Caco-2 (cell line): ENCODE measurements at regions not wholly inside any gene's neighbourhood (a gene's known extent, or its start where the extent isn't known, plus 50 kb on each side); places are given as distances from the start of the nearest gene placed in this dataset.

Experiments
- BruUV-seq: library from RNA; stranded (reverse); fragments of 400-500 nt; replicated peaks from 2 replicates; lab custom pipeline; 2021; lab: Mats Ljungman, UMichigan
- CTCF ChIA-PET: fragments of 300-600 bp; sonication (Branson Sonifier 250); formaldehyde crosslinking; loops from one replicate; lab custom pipeline; 2022; ENCODE audit warnings: antibody characterized with exemption; lab: Charles Lee
- POLR2A ChIA-PET: fragments of 300-600 bp; sonication (Branson Sonifier 250); formaldehyde crosslinking; loops from one replicate; lab custom pipeline; 2022; ENCODE audit warnings: antibody characterized with exemption; lab: Charles Lee
- DNase-seq, 2 experiments: peaks; one replicate each; pipeline versions ENCODE4 v3.0.0 to v3.0.0-alpha.2; 2020 to 2022
- H3K27me3 ChIP-seq: replicated peaks from 2 replicates; pipeline ENCODE4 v1.6.0; 2011; ENCODE audit warnings: low read length; ENCODE audit not compliant: control insufficient read depth, insufficient read depth
- H3K36me3 ChIP-seq: 2 replicates; pipeline ENCODE4 v1.5.1; 2011; ENCODE audit warnings: low read length; ENCODE audit not compliant: control insufficient read depth, insufficient read depth
- H3K4me1 ChIP-seq: fragments of 250-450 bp; sonication (Bioruptor Pico); 2 replicates; pipeline ENCODE4 v1.5.1; 2020; ENCODE audit warnings: mild to moderate bottlenecking
- H3K4me3 ChIP-seq: 2 replicates; pipeline ENCODE4 v1.5.1; 2011; ENCODE audit warnings: low read depth, mild to moderate bottlenecking, control low read depth, low read length
- H3K9me3 ChIP-seq: fragments of 250-450 bp; sonication (Bioruptor Pico); 2 replicates; pipeline ENCODE4 v1.5.1; 2020; ENCODE audit warnings: mild to moderate bottlenecking, moderate library complexity
- H3K27ac Mint-ChIP-seq: one replicate; pipeline ENCODE4 v1.8.0; 2022; ENCODE audit warnings: mixed read lengths; ENCODE audit not compliant: unreplicated experiment
- H3K27me3 Mint-ChIP-seq: one replicate; pipeline ENCODE4 v1.8.0; 2022; ENCODE audit warnings: mixed read lengths; ENCODE audit not compliant: insufficient read depth, unreplicated experiment
- H3K36me3 Mint-ChIP-seq: one replicate; pipeline ENCODE4 v1.8.0; 2022; ENCODE audit warnings: mild to moderate bottlenecking, mixed read lengths; ENCODE audit not compliant: insufficient read depth, unreplicated experiment
- H3K4me1 Mint-ChIP-seq: one replicate; pipeline ENCODE4 v1.8.0; 2022; ENCODE audit warnings: low read depth, mixed read lengths; ENCODE audit not compliant: unreplicated experiment
- H3K4me3 Mint-ChIP-seq: one replicate; pipeline ENCODE4 v1.8.0; 2022; ENCODE audit warnings: mild to moderate bottlenecking, moderate library complexity, mixed read lengths; ENCODE audit not compliant: unreplicated experiment
- H3K9me3 Mint-ChIP-seq: one replicate; pipeline ENCODE4 v1.8.0; 2022; ENCODE audit warnings: mixed read lengths; ENCODE audit not compliant: unreplicated experiment
- CTCF ChIP-seq, 2 experiments: fragments of 200-600 bp in 1 of 2; IDR thresholded peaks; 1 replicate in 1 of 2; 2 replicates in 1 of 2; pipeline versions ENCODE4 v1.5.1 to v1.8.0; 2011 to 2022; ENCODE audit warnings: antibody characterized with exemption in 1 of 2, control low read depth in 1 of 2, inconsistent platforms in 1 of 2, low read depth in 1 of 2, low read length in 1 of 2, mild to moderate bottlenecking in 1 of 2, moderate library complexity in 1 of 2; ENCODE audit not compliant: insufficient read depth in 1 of 2, severe bottlenecking in 1 of 2, unreplicated experiment in 1 of 2
- intact Hi-C: fragments of 100-400 bp; cut with micrococcal nuclease; formaldehyde crosslinking; loops from one replicate; pipeline ENCODE4 v1.10.0; 2022; ENCODE audit not compliant: unreplicated experiment

- ChIA-PET POLR2A (no interaction called here), CTCF (no interaction called here)
- Mint-ChIP-seq H3K36me3 (no peaks in the 10 kb centered on the region), H3K27me3 (no peaks in the 10 kb centered on the region), H3K27ac (no peak overlapping the region), H3K4me1 (no peaks in the 10 kb centered on the region), H3K4me3 (no peak overlapping the region), H3K9me3 (no peaks in the 10 kb centered on the region)
- no peak for TF ChIP-seq CTCF (IDR thresholded peaks at IDR 0.05; ENCODE audit: insufficient read depth in 1 of 2, low read depth in 1 of 2, low read length in 1 of 2, severe bottlenecking in 1 of 2, unreplicated experiment in 1 of 2)
- no peaks in the 10 kb centered on the region for H3K9me3 ChIP-seq
- intact Hi-C loops: no loop called here
- BruUV-seq: no TSS peak
- H3K36me3 ChIP-seq: no peaks in the 10 kb centered on the region
- no peak overlapping the region for H3K4me3 ChIP-seq
- H3K27me3 ChIP-seq: no peaks in the 10 kb centered on the region
- no peak for DNase-seq
- H3K4me1 ChIP-seq: no peaks in the 10 kb centered on the region
Observed at GRCh38 chr13:93104270-93104669, 122.3 kb upstream of the GPC6 start.

- Mint-ChIP-seq H3K36me3 (no peaks in the 10 kb centered on the region), H3K27me3 (no peaks in the 10 kb centered on the region), H3K9me3 (no peaks in the 10 kb centered on the region), H3K4me3 (no peak overlapping the region), H3K27ac (no peak overlapping the region), H3K4me1 (no peaks in the 10 kb centered on the region)
- no peak for DNase-seq
- H3K9me3 ChIP-seq: no peaks in the 10 kb centered on the region
- ChIA-PET CTCF (no interaction called here), POLR2A (no interaction called here)
- intact Hi-C loops: no loop called here
- H3K4me3 ChIP-seq: no peak overlapping the region
- no peaks in the 10 kb centered on the region for H3K36me3 ChIP-seq
- H3K4me1 ChIP-seq: no peaks in the 10 kb centered on the region
- no TSS peak for BruUV-seq
- H3K27me3 ChIP-seq: no peaks in the 10 kb centered on the region
- no peak for TF ChIP-seq CTCF (IDR thresholded peaks at IDR 0.05; ENCODE audit: insufficient read depth in 1 of 2, low read depth in 1 of 2, low read length in 1 of 2, severe bottlenecking in 1 of 2, unreplicated experiment in 1 of 2)
Observed at GRCh38 chr13:93108111-93108601, 118.5 kb upstream of the GPC6 start.

- Histone ChIP-seq H3K27me3 (no peaks in the 10 kb centered on the region), H3K9me3 (no peaks in the 10 kb centered on the region), H3K36me3 (no peaks in the 10 kb centered on the region), H3K4me1 (no peaks in the 10 kb centered on the region), H3K4me3 (no peak overlapping the region)
- H3K4me1 Mint-ChIP-seq: no peaks in the 10 kb centered on the region
- BruUV-seq: no TSS peak
- H3K9me3 Mint-ChIP-seq: no peaks in the 10 kb centered on the region
- DNase-seq: peak in 1 of 2 experiments; percentile 6
- H3K27me3 Mint-ChIP-seq: peaks cover 13% of the 10 kb centered on the region
- H3K36me3 Mint-ChIP-seq: no peaks in the 10 kb centered on the region
- no peak overlapping the region for H3K4me3 Mint-ChIP-seq
- ChIA-PET CTCF (no interaction called here), POLR2A (no interaction called here)
- H3K27ac Mint-ChIP-seq: no peak overlapping the region
- TF ChIP-seq CTCF (IDR thresholded peaks at IDR 0.05; ENCODE audit: insufficient read depth in 1 of 2, low read depth in 1 of 2, low read length in 1 of 2, severe bottlenecking in 1 of 2, unreplicated experiment in 1 of 2): peak in 1 of 2 experiments; percentile 37
- intact Hi-C loops: loop anchor here (1.0 to 5.0 kb wide), 3 partner anchors 149 to 930 kb away; no protein-coding TSS in a partner anchor
Observed at GRCh38 chr13:93116809-93117208, 109.8 kb upstream of the GPC6 start.
